H1 (cell line): ENCODE measurements at regions not wholly inside any gene's neighbourhood (a gene's known extent, or its start where the extent isn't known, plus 50 kb on each side); places are given as distances from the start of the nearest gene placed in this dataset.

Source experiments
- BACH1 ChIP-seq: IDR thresholded peaks from 2 replicates; pipeline ENCODE4 v1.6.1; 2012; ENCODE audit warnings: low read length, improper control_type of control experiment
- EP300 ChIP-seq, 2 experiments: IDR thresholded peaks; 1 replicate in 1 of 2; 2 replicates in 1 of 2; pipeline ENCODE4 v1.6.1; 2011 to 2012; ENCODE audit warnings: low read depth in 2 of 2, low read length in 2 of 2, mild to moderate bottlenecking in 2 of 2, borderline replicate concordance in 1 of 2, inconsistent platforms in 1 of 2, moderate library complexity in 1 of 2
- EZH2 ChIP-seq: fragments of 200-600 bp; sonication (generic); IDR thresholded peaks from 2 replicates; pipeline ENCODE4 v1.7.1; 2012; ENCODE audit warnings: low read depth, mild to moderate bottlenecking, moderate library complexity, low read length, inconsistent platforms; ENCODE audit not compliant: severe bottlenecking
- POLR2A ChIP-seq, 2 experiments: IDR thresholded peaks; 1 replicate in 1 of 2; 2 replicates in 1 of 2; pipeline ENCODE4 v1.6.1; 2011; ENCODE audit warnings: low read depth in 2 of 2, low read length in 2 of 2, mild to moderate bottlenecking in 2 of 2; ENCODE audit errors: control extremely low read depth in 1 of 2
- SUZ12 ChIP-seq: fragments of 200-600 bp; sonication (generic); IDR thresholded peaks from 2 replicates; pipeline ENCODE4 v1.6.1; 2012; ENCODE audit warnings: mild to moderate bottlenecking, inconsistent platforms, low read length, moderate library complexity, mixed read lengths
- YY1 ChIP-seq: IDR thresholded peaks from 2 replicates; pipeline ENCODE4 v1.6.1; 2011; ENCODE audit warnings: low read depth, mild to moderate bottlenecking, low read length
- TF ChIP-seq, protein P1 (sequence below), 3 experiments: IDR thresholded peaks; 1 replicate in 2 of 3; 2 replicates in 1 of 3; pipeline versions ENCODE4 v1.5.1 to v1.6.1; 2011; ENCODE audit warnings: low read length in 3 of 3, mild to moderate bottlenecking in 3 of 3, inconsistent platforms in 2 of 3, low read depth in 1 of 3, moderate library complexity in 1 of 3; ENCODE audit not compliant: insufficient read depth in 1 of 3; ENCODE audit errors: control extremely low read depth in 1 of 3

DNA sequence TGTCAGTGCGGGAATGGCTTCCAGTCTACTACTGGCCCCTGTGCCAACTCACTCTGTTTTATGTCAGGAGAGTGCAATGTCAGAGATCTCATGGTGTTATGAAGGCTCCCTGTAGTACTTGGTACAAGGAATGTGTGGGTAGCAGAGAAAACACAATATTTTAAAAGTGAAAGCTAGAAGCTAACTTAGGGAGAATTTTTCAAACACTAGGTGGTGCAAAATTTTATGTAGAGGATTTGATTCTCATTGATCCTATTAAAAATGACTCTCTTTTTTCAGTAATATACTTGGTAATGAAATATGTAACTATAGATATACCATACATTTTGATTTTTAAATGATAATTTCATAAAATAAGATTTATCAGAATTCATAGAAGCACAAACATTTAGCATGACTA lies 134.7 kb downstream of the JRKL start:
- TF ChIP-seq, protein P1, sequence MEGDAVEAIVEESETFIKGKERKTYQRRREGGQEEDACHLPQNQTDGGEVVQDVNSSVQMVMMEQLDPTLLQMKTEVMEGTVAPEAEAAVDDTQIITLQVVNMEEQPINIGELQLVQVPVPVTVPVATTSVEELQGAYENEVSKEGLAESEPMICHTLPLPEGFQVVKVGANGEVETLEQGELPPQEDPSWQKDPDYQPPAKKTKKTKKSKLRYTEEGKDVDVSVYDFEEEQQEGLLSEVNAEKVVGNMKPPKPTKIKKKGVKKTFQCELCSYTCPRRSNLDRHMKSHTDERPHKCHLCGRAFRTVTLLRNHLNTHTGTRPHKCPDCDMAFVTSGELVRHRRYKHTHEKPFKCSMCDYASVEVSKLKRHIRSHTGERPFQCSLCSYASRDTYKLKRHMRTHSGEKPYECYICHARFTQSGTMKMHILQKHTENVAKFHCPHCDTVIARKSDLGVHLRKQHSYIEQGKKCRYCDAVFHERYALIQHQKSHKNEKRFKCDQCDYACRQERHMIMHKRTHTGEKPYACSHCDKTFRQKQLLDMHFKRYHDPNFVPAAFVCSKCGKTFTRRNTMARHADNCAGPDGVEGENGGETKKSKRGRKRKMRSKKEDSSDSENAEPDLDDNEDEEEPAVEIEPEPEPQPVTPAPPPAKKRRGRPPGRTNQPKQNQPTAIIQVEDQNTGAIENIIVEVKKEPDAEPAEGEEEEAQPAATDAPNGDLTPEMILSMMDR (IDR thresholded peaks at IDR 0.05; ENCODE audit: control extremely low read depth in 1 of 3, insufficient read depth in 1 of 3, low read depth in 1 of 3, low read length in 3 of 3): no peak
- TF ChIP-seq EZH2: no peak
- no peak for TF ChIP-seq SUZ12
- TF ChIP-seq EP300 (IDR thresholded peaks at IDR 0.05; ENCODE audit: borderline replicate concordance in 1 of 2, low read depth in 2 of 2, low read length in 2 of 2): no peak
- no peak for TF ChIP-seq YY1
- no peak for TF ChIP-seq POLR2A (IDR thresholded peaks at IDR 0.05; ENCODE audit: control extremely low read depth in 1 of 2, low read depth in 2 of 2, low read length in 2 of 2)
- no peak for TF ChIP-seq BACH1
